ENCODE measurements at regions not wholly inside any gene's neighbourhood (a gene's known extent, or its start where the extent isn't known, plus 50 kb on each side); places are given as distances from the start of the nearest gene placed in this dataset.
"Not testable (repeated sequence)": the region's sequence is repeated elsewhere in the genome, so short reads cannot be mapped to it uniquely, and the experiment has no call there.

DNA sequence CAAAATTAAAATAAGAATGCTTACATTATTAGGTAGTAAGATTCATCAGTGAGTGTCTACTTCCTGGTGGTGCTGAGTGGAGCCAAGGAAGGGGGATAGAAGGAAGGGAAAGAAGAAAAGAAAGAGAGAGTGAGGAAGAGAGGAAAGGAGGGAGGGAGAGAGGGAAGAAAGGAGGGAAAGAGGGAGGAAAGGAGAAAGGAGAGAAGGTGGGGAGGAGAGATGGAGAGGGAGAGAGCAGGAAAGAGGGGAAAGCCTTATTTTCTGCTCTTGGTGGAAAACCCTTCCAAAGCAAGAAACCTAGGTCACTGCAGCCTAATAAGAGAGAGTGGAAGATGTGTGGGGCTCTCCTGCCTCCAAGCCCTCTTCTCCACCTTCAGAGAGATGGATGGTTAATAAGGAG is 90.2 kb upstream of the EEF1E1 start:
- no peak for DNase-seq
- in situ Hi-C loops (cut with HindIII; ENCODE audit: low pct_ligation_motif_present, low pct_unique_long_range_greater_than_20kb, low sequenced_read_pairs), result no loop called here

DNA sequence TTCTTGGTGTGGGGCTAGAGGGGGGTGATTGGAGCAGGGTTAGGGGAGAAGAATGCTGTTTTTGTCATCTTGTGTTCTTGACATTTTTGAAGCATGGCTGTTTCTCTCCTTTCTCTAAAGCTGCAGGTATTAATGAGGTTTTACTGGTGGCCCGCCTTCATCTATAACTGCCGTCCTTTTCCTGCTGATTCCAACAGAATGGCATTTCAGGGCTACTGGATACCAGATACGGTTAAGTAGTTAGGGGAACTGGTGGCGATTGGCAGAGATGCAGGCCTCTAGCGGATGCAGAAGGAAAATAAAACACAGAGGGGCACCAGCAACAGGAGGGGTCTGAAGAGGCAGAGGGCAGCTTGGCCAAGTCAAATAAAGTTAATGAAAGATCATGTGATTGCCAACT is 89.7 kb upstream of the EEF1E1 start:
- no peak for DNase-seq
- in situ Hi-C loops (cut with HindIII; ENCODE audit: low pct_ligation_motif_present, low pct_unique_long_range_greater_than_20kb, low sequenced_read_pairs), result no loop called here

DNA sequence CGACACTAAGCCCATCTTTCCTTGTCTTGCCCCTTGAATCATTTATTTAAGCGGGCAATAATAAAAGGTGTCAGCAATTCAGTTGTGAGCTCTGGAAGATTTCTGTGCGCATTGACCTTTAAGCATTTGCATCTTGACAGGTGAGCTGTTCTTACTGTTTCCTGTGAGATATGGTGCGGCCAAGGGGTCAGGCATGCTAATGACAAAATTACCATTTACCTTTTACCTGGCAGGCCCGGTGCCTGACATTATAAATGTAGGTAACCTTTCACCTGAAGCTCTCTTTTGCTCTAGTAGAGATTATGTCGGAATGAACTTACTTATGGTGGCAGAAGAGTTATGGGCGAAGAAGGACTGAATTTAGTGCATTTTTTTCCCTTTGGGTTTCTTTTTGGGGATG is 89.3 kb upstream of the EEF1E1 start:
- DNase-seq, result no peak
- in situ Hi-C loops (cut with HindIII; ENCODE audit: low pct_ligation_motif_present, low pct_unique_long_range_greater_than_20kb, low sequenced_read_pairs), result no loop called here

DNA sequence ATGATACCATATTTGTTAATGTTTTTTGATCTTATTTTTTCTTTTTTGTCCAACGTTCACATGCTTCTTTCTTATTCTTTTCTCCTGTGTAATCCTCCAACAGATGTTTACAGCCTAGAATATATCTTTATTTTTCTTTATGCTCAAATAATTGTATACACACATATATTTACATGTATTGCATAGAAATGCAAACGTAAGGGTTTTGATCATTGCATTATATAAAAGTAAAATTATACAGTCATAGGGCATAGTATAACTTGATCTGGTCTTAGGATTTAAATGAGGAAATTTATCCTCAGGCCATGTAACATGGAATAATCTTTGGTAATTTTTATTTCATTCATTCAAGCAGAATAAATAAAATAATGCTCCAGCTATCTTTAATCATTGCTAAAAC is 84.9 kb upstream of the EEF1E1 start:
- no peak for DNase-seq
- in situ Hi-C loops (cut with HindIII; ENCODE audit: low pct_ligation_motif_present, low pct_unique_long_range_greater_than_20kb, low sequenced_read_pairs), result no loop called here

DNA sequence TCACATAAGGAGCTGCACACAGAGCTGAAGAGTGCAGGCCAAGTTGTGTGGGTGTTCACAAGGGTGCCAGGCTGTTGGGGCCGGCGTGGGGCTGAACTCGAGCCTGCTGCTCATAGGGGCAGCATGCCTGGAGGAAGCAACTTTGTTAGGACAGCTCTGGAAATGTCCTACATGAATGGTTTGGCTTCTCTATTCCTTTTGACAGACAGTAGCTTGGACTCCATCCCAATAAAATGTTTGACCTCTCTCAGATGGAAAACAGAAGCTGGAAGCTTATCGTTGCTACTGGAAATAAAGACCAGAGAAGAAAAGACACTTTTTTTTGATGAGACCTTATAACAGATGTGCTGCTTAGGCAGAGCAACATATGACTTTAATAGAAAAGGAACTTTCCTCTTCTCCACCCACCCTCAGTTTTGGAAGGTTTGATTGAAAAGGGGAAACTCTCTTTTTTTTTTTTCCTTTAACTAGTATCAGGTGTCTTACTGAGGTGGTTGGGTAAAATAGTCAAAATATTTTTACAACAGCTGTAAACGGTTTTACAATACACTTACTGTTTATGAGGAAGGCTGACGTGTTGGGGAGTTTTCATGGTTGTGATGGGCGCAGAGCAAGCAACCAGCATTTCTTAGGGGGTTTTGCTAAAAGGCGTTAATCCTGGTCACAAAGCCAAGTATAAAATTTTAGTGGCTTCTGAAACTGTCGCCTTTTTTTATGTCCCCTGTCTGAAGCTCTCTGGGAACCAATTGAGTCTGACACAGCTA is 80.7 kb upstream of the EEF1E1 start:
- in situ Hi-C loops (cut with HindIII; ENCODE audit: low pct_ligation_motif_present, low pct_unique_long_range_greater_than_20kb, low sequenced_read_pairs), result no loop called here
- no peak for DNase-seq

DNA sequence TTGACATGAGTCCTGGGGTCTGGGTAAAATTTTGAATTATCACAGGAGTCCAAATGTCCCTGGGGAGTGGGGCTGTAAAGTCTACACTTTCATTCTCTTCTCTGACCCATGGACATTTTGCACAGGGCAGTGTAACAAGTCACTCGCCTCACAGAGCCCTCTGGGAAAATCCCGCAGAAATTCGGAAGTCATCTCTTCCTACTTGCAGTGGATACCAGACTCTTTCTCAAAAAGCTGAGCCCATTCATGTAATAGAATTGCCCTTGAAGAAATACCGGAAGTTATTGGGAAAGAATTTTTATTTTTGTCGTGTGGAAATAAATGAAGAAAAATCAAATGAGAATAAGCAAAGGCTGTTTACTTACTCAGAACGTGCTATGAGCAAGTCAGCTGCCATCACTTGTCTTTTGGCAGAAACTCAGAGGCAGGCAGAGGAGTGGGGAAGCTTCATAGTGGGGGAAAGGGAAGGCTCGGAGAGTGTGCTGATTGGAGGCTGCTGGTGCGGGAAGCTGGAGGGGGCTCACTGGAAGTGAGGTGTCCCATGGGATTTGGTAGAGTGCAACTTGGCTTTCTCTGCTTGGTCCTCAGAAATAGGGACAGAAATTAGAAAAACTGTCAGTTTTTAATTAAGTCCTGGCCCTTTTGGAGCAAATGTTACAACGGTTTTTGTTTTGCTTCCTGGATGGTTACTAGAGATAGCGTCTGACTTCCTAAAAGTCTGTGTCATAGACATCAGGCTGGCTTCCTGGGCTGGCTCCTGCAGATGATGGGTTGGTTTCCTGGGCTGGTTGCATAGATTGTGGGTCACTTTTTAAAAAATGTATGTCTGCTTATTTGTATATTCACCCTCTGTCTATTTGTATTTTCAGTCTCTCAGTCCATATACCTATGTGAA is 79.8 kb upstream of the EEF1E1 start:
- in situ Hi-C loops (cut with HindIII; ENCODE audit: low pct_ligation_motif_present, low pct_unique_long_range_greater_than_20kb, low sequenced_read_pairs), result no loop called here
- no peak for DNase-seq

DNA sequence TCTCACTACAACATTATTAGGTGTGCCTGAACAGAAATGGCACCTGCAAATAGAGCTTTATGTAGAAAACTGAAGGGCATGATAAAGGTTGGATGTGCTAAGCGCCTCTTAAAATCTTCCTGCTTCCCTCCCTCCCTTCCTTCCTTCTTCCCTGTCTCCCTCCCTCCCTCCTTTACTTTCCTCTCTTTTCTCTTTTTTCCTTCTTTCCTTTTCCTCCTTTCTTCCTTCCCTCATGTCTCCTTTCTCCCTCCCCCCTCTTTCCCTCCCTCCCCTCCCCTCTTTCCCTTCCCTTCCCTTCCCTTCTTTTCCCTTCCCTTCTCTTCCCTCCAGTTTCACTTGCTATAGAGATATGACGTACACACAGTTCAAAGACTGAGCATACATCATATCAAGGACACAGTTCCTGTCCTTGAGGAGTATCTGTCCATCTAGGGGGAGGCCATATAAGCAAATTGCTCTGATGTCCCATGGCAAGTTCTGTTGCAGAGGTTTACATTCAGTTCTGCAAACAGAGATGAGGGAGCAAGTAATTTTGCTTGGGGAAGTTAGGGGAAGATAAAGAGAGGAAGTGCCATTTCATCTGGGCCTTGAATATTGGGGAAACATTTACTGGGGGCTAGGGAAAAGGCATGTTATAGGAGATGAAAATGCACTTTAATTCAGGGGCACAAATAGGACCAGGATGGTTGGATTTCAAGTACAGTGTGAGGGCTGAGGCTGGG is 79.0 kb upstream of the EEF1E1 start:
- in situ Hi-C loops (cut with HindIII; ENCODE audit: low pct_ligation_motif_present, low pct_unique_long_range_greater_than_20kb, low sequenced_read_pairs), result no loop called here
- no peak for DNase-seq

DNA sequence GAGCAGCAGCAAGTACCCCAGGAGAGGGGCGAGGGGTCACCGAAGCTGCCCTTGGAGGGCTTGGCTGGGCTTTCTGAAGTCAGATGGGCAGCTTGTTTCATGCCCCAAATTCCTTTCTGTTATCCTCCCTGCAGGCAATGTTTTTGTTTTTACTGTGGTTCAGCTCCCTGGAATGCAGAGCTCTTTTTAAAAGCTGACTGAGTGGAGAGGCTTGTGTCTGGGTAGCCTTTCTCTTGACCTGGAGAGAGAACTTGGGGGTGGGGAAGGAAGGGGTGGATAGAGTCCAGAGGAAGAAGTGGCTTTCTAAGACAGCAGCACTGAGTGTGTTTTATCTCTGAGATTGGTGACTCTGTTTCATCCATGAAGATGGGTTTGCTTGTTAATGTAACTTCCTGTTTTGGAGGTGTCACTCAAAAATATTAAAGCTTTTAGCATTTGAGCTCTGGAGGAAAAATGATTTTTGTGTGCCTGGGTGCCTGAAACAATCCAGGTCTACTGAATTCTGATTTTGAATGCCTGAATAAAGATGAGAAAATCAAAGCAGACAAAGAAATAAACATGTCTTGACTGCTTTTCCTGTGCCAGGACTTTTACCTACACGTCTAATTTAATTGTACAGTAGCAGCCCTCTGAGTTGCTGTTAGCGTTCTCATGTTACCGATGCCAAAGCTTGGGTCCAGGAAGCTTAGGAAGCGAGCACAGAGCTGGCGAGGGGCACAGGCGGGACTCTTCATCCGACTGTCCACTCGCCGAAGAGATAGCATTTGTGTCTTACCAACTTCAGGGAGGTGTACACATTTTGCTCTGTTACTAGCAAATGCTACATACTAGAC is 78.2 kb upstream of the EEF1E1 start:
- peak; percentile 44 for DNase-seq
- in situ Hi-C loops (cut with HindIII; ENCODE audit: low pct_ligation_motif_present, low pct_unique_long_range_greater_than_20kb, low sequenced_read_pairs), result no loop called here

DNA sequence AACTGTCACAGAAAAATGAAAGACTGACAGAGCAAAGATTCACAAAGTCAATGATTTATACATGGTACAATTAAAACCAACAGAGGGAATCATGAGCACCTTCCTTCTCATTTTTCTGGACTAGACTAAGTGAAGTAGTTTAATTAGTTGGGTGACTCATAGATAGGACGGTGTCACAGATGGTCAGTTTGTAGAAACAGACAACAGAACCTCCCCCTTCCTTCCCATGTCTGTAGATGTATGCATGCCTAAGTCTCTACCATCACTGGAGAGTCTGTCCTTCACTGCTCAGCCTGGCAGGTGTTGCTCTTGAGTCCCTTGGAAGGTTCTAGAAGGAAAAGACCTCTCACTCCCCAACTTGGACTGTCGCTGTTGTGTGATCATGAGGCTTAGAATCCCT is 75.4 kb upstream of the EEF1E1 start:
- no peak for DNase-seq
- in situ Hi-C loops (cut with HindIII; ENCODE audit: low pct_ligation_motif_present, low pct_unique_long_range_greater_than_20kb, low sequenced_read_pairs), result no loop called here

DNA sequence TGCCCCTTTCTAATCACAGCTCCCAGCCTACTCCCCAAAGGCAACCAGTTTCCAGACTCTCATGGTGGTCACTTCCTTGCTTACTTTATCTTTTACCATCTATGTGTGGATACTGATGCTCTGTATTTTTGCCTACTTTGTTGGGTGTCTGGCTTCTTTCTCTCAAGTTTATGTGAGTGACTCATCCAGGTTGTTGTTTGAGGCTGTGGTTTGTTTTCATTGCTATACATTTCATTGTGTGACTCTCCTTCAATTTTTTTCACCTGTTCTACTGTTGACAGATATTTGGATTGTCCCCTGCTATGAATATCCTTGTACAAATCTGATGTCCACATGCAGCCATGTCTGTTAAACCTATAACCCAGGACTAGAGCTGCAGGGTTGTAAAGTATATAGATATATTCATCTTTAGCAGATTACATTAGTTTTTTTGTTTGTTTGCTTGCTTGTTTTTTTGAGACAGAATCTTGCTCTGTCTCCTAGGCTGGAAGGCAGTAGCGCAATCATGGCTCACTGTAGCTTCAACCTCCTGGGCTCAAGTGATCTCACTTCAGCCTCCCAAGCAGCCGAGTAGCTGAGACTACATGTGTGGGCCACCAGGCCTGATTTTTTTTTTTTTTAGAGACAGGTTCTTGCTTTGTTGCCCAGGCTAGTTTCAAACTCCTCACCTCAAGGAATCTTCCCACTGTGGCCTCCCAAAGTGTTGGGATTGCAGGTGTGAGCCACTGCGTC is 72.9 kb upstream of the EEF1E1 start:
- in situ Hi-C loops (cut with HindIII; ENCODE audit: low pct_ligation_motif_present, low pct_unique_long_range_greater_than_20kb, low sequenced_read_pairs), result no loop called here
- DNase-seq, result no peak

DNA sequence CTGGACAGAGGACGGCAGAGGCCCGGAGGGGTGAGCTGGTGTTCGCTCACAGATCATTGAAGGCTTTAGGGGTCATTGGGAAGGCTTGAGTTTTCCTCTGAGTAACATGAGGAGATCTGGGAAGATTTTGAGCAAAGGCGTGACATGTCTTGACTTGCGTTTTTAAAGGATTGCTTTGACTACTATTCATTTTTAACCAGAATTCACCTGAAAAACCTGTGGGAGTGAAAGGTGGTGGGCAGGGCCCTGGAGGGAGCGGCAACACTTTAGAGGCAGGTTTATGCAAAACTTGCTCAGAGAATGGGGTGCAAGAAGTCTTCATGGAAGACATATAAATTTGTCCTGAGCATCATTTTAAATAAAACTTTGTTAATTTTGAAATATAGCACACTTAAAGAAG is 72.2 kb upstream of the EEF1E1 start:
- DNase-seq, result no peak
- in situ Hi-C loops (cut with HindIII; ENCODE audit: low pct_ligation_motif_present, low pct_unique_long_range_greater_than_20kb, low sequenced_read_pairs), result no loop called here

DNA sequence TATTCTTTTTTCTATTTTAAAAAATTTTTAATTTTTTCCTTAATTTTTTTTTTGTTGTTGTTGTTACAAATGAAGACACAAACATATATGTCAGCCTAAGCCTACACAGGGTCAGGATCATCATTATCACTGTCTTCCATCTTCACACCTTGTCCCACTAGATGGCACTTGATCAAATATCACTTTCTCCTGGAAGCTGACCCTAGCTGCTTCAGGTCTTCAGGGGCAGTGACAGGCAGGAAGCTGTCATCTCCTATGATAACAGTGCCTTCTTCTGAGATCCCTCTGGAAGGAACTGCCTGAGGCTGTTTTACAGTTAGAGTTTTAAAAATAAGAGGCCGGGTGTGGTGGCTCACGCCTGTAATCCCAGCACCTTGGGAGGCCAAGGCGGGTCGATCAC is 70.2 kb upstream of the EEF1E1 start:
- in situ Hi-C loops (cut with HindIII; ENCODE audit: low pct_ligation_motif_present, low pct_unique_long_range_greater_than_20kb, low sequenced_read_pairs), result no loop called here
- DNase-seq, result no peak

DNA sequence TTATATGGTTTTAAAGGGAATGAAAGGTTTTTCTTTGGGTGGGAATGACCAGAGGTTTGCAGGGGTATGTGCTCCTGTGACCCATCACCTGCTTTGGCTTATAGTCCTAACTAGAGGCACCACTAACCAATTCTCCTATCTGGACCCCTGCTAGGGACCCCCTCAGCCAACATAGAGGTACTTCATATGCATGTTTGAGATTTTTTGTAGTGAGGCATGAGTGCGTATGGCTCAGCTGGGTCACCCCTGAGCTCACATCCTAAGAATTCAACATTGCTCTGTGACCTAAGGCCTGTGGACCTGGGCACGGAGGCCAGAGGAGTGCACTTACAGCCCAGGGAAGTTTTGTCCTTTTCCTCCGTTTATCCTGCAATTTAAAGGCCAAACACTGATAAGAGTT is 68.4 kb upstream of the EEF1E1 start:
- in situ Hi-C loops (cut with HindIII; ENCODE audit: low pct_ligation_motif_present, low pct_unique_long_range_greater_than_20kb, low sequenced_read_pairs), result no loop called here

DNA sequence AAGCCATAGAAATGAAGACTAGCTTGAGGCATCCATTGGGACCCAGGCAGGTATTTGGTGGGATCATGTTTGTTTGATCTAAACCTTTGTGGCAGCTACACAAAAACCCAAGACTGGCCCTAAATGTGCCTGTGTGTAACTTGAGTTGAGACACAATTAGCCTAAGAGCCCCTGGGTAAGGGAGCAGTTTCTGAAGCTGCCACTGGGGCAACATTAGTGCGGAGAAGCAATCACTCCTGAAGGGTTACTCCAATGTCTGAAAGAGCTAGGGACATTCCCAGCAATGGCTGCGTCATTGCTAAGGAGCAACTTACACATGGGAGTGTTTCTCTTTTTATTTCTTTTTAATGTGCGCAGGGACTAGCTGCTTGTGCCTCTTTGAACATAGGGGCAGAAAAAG is 67.9 kb upstream of the EEF1E1 start:
- no peak for DNase-seq
- in situ Hi-C loops (cut with HindIII; ENCODE audit: low pct_ligation_motif_present, low pct_unique_long_range_greater_than_20kb, low sequenced_read_pairs), result no loop called here

More for the DNA sequence above, 68.4 kb upstream of the EEF1E1 start:
- no peak for DNase-seq

DNA sequence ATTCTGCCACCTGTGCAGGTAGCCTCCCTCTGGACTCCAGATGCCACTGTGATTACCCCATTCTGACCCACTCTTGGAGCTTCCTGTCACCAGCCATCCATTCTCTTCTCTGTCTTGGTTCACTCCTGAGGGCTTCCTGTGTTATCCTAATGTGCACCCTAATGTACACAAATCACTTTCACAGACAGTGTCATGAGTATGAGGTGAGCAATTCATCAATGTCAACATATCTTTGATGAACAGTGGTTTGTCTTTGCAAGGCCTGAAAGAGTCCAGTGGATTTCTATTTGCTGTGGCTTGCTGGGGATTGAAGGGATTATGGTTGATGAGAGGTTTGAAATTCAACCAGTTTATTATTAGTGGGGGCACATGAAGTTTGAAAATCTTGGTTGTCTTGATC is 63.8 kb upstream of the EEF1E1 start:
- in situ Hi-C loops (cut with HindIII; ENCODE audit: low pct_ligation_motif_present, low pct_unique_long_range_greater_than_20kb, low sequenced_read_pairs), result no loop called here
- no peak for DNase-seq

DNA sequence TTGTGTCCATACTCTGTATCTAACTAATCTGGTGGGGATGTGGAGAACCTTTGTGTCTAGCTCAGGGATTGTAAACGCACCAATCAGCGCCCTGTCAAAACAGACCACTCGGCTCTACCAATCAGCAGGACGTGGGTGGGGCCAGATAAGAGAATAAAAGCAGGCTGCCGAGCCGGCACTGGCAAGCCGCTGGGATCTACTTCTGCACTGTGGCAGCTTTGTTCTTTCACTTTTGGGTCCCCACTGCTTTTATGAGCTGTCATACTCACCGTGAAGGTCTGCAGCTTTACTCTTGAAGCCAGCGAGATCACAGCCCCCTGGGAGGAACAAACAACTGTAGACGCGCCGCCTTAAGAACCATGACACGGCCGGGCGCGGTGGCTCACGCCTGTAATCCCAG is 62.7 kb upstream of the EEF1E1 start:
- in situ Hi-C loops (cut with HindIII; ENCODE audit: low pct_ligation_motif_present, low pct_unique_long_range_greater_than_20kb, low sequenced_read_pairs); DNase-seq: not testable (repeated sequence)

DNA sequence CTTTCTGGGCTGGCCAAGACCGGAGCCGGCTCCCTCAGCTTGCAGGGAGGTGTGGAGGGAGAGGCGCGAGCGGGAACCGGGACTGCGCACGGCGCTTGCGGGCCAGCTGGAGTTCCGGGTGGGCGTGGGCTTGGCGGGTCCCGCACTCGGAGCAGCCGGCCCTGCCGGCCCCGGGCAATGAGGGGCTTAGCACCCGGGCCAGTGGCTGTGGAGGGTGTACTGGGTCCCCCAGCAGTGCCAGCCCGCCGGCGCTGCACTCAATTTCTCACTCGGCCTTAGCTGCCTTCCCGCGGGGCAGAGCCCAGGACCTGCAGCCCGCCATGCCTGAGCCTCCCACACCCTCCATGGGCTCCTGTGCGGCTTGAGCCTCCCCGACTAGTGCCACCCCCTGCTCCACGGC is 61.9 kb upstream of the EEF1E1 start:
- DNase-seq; in situ Hi-C loops (cut with HindIII; ENCODE audit: low pct_ligation_motif_present, low pct_unique_long_range_greater_than_20kb, low sequenced_read_pairs): not testable (repeated sequence)

DNA sequence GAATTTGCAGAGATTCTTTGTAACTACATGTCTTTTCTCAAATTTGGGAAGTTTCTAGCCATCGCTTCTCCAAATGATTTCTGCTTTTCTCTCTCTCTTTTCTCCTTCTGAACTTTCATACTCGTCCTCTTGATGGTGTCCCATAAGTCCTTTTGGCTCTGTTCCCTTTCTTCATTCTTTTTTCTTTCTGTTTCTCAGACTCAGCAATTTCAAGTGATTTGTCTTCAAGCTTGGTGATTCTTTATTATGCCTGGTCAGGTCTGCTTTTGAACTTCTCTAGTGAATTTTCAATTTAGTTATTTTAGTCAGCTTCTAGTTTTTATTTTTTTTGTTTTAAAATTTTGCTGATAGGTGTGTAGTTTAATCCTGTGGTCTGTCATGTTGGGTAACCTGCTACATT is 57.6 kb upstream of the EEF1E1 start:
- in situ Hi-C loops (cut with HindIII; ENCODE audit: low pct_ligation_motif_present, low pct_unique_long_range_greater_than_20kb, low sequenced_read_pairs), result no loop called here
- no peak for DNase-seq

Data from ACHN (cell line).